HTR-8/SVneo (cell line): ENCODE measurements at regions not wholly inside any gene's neighbourhood (a gene's known extent, or its start where the extent isn't known, plus 50 kb on each side); places are given as distances from the start of the nearest gene placed in this dataset.

ENCODE experiments used
- DNase-seq: peaks from one replicate; pipeline ENCODE4 v3.0.0; 2011; ENCODE audit warnings: low spot score, mixed read lengths; ENCODE audit not compliant: insufficient read length
- FAIRE-seq: peaks from 2 replicates; lab custom pipeline; 2011; peaks lifted over from hg19 to GRCh38; lab: Jason Lieb, UNC

DNA sequence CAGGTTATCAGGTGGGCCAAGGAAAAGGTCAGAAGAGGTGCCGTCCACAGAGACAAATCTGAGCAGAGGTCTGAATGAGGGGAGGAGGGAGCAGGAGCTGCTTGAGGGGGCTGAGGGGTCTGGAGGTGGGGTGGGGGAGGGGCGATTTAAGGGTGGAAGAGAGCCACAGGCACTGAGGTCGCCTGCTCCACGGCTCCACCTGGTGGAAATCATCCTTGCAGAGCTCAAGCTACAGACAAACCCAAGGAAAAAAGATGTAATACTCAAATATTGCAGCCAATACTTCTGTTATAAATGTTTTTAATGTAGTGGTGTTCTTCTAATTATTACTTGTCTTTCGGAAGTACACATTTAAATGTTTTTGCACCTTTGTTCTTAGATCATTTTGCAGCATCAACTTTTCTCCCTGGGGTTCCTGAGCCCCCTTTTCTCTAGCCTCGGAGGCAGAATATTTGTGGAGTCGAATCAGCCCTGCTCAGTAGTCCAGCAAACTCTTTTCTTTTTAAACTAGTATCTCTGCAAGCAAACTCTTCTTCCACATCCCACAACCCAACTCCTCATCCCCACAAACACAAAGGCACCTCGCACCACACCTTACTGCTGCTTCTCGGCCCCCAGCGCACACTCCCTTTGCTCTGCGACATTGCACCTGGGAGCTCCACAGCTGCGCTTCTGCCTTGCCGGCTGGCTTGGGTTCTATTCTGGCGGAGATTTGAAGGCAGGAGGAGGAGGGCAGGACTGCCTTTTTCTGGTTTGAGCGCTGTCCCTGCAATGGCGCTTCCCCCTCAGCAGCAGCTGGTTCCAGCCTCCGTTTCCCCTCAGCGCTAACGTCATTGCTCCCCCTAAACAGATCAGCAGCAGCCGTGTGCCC, 51.0 kb upstream of the TFAP2A start:
- DNase-seq (peak; percentile 60), FAIRE-seq (no peak)
